H1 (cell line): ENCODE measurements at regions not wholly inside any gene's neighbourhood (a gene's known extent, or its start where the extent isn't known, plus 50 kb on each side); places are given as distances from the start of the nearest gene placed in this dataset.

Experiments used
- ASH2L ChIP-seq: fragments of 200-600, 300-600 bp; sonication (generic); IDR thresholded peaks from one replicate; pipeline ENCODE4 v1.7.1; 2017; ENCODE audit warnings: low read length
- CBX8 ChIP-seq: fragments of 300-800, 300-1000 bp; sonication (generic); IDR thresholded peaks from 2 replicates; pipeline ENCODE4 v1.7.1; 2016; ENCODE audit warnings: low read depth, low read length, borderline replicate concordance
- CHD1 ChIP-seq: IDR thresholded peaks from 2 replicates; pipeline ENCODE4 v1.6.1; 2012; ENCODE audit warnings: low read depth, low read length, improper control_type of control experiment
- CHD7 ChIP-seq: fragments of 300-600 bp; sonication (generic); IDR thresholded peaks from 2 replicates; pipeline ENCODE4 v1.7.1; 2012; ENCODE audit warnings: low read length, moderate library complexity, mild to moderate bottlenecking, inconsistent platforms; ENCODE audit not compliant: insufficient replicate concordance
- GABPA ChIP-seq: IDR thresholded peaks from 2 replicates; pipeline ENCODE4 v1.6.1; 2011; ENCODE audit warnings: mild to moderate bottlenecking, low read length, moderate library complexity, borderline replicate concordance; ENCODE audit not compliant: insufficient read depth
- JUN ChIP-seq: IDR thresholded peaks from 2 replicates; pipeline ENCODE4 v1.6.1; 2011; ENCODE audit warnings: low read depth, mild to moderate bottlenecking, improper control_type of control experiment, low read length
- KDM4A ChIP-seq: IDR thresholded peaks from one replicate; pipeline ENCODE4 v1.7.1; 2012; ENCODE audit warnings: low read depth, mild to moderate bottlenecking, moderate library complexity, low read length, inconsistent platforms; ENCODE audit not compliant: severe bottlenecking
- POLR2A ChIP-seq, 2 experiments: IDR thresholded peaks; 1 replicate in 1 of 2; 2 replicates in 1 of 2; pipeline ENCODE4 v1.6.1; 2011; ENCODE audit warnings: low read depth in 2 of 2, low read length in 2 of 2, mild to moderate bottlenecking in 2 of 2; ENCODE audit errors: control extremely low read depth in 1 of 2
- SP1 ChIP-seq: IDR thresholded peaks from 2 replicates; pipeline ENCODE4 v1.6.1; 2011; ENCODE audit warnings: low read depth, low read length
- SUZ12 ChIP-seq: fragments of 200-600 bp; sonication (generic); IDR thresholded peaks from 2 replicates; pipeline ENCODE4 v1.6.1; 2012; ENCODE audit warnings: mild to moderate bottlenecking, inconsistent platforms, low read length, moderate library complexity, mixed read lengths
- TAF1 ChIP-seq: IDR thresholded peaks from 2 replicates; pipeline ENCODE4 v1.6.1; 2011; ENCODE audit warnings: mild to moderate bottlenecking, low read depth, low read length

GRCh38 chr1:43044572-43045361 lies 86.1 kb upstream of the SLC2A1 start (continued):
- TF ChIP-seq CHD7 (no peak), JUN (no peak), GABPA (no peak), CHD1 (no peak), TAF1 (no peak), SP1 (no peak), POLR2A (IDR thresholded peaks at IDR 0.05; ENCODE audit: control extremely low read depth in 1 of 2, low read depth in 2 of 2, low read length in 2 of 2) (no peak), SUZ12 (no peak), CBX8 (no peak), ASH2L (no peak), KDM4A (no peak)
